Neural progenitor cell (in vitro differentiated cells): ENCODE measurements at regions not wholly inside any gene's neighbourhood (a gene's known extent, or its start where the extent isn't known, plus 50 kb on each side); places are given as distances from the start of the nearest gene placed in this dataset.

Experiments used
- EZH2 ChIP-seq: fragments of 200-600 bp; sonication (generic); IDR thresholded peaks from 2 replicates; pipeline ENCODE4 v1.6.1; 2017; ENCODE audit warnings: antibody characterized with exemption, mild to moderate bottlenecking, moderate library complexity
- TF ChIP-seq, protein P1 (sequence below): fragments of 200-600 bp; sonication (generic); IDR thresholded peaks from 2 replicates; pipeline ENCODE4 v1.5.1; 2017; ENCODE audit warnings: antibody characterized with exemption, mild to moderate bottlenecking

DNA sequence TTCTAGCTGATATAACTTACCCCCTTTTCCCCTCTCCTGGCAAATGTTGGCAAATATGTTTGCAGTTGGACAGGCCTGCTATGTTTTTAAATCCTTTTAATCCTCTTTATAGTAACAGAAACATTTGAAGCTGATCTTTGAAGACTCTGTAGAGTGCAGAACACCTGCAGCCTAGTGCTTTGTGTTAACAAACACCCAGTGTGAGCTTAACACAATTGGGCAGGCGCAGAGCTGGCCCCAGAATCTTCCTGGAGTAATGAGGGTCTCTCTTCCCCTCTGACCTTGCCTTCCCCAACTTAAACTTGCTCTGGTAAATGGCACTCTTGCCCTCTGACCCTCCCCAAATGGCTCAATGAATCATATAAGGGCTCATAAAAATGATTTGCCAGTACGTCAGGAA is 247.9 kb upstream of the LYPLAL1 start:
- TF ChIP-seq, protein P1, sequence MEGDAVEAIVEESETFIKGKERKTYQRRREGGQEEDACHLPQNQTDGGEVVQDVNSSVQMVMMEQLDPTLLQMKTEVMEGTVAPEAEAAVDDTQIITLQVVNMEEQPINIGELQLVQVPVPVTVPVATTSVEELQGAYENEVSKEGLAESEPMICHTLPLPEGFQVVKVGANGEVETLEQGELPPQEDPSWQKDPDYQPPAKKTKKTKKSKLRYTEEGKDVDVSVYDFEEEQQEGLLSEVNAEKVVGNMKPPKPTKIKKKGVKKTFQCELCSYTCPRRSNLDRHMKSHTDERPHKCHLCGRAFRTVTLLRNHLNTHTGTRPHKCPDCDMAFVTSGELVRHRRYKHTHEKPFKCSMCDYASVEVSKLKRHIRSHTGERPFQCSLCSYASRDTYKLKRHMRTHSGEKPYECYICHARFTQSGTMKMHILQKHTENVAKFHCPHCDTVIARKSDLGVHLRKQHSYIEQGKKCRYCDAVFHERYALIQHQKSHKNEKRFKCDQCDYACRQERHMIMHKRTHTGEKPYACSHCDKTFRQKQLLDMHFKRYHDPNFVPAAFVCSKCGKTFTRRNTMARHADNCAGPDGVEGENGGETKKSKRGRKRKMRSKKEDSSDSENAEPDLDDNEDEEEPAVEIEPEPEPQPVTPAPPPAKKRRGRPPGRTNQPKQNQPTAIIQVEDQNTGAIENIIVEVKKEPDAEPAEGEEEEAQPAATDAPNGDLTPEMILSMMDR: no peak
- no peak for TF ChIP-seq EZH2
